ENCODE measurements at regions not wholly inside any gene's neighbourhood (a gene's known extent, or its start where the extent isn't known, plus 50 kb on each side); places are given as distances from the start of the nearest gene placed in this dataset.

GRCh38 chr1:239833723-239834122, 258.0 kb upstream of the FMN2 start:
- no peak for DNase-seq

DNA sequence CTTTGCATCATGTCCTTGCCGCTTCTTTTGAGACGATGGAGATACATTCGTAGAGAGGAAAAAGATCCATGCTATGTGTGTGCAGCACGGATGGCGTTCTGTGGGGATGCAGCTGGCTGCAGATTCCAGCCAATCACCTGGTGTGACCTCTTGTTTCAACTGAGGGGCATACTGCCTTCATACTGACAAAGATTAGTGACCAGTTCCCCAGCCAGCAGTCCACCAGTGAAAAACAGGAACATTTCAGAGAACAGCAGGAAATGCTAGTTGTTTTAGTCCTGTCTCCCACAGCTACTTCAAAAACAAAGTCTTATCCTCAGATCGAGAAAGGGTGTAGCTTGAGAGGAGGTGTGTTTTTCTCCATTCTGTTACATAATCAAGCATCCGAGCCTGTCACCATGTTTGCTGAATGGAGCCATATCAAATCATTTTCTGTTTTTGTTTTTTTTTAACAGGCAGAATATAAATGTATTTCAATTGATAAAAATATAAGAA, 255.7 kb upstream of the FMN2 start:
- DNase-seq = no peak

GRCh38 chr1:239840336-239840735, 251.3 kb upstream of the FMN2 start:
- DNase-seq = no peak

- DNase-seq = no peak
These were observed 250.9 kb upstream of the FMN2 start for GRCh38 chr1:239840790-239841189.

GRCh38 chr1:239841631-239842030, 250.1 kb upstream of the FMN2 start:
- DNase-seq = no peak

DNA sequence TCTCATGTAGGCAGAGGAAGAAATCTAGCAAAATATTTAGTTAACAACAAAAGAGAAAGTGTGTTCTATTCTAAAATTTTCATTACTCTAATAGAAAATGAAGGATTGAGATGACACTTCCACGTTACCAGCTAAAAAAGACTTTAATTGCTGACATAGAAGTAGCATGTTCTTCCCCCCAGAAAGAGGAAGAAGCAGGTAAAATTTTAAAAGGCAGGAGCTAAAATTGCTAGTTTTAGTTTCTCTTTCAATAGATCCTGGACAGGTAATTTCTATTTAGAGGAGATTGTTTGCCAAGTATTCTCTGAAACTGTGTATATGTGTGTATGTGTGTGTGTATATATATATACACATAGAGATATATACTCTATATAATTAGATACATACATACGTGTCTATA, 248.1 kb upstream of the FMN2 start:
- DNase-seq = no peak

DNA sequence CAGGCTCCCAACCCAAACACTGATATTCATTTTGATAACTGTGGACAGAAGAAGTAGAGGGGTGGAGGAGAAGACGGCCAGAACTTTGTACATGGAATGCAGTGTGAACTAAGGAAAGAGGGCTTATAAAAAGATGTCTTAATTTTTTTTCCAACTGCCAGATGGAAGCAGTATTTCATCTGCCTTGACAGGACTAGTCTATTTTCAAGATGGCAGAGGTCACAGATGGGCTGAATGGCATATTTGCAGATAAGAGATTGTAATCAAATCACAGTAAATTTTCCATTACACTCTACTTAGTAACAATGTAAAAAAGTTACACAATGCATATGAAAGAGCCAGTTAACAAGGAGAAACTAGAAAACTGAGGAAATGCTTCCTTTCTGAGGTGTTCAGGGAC, 246.8 kb upstream of the FMN2 start:
- DNase-seq = no peak

GRCh38 chr1:239854922-239855321, 236.8 kb upstream of the FMN2 start:
- DNase-seq = no peak

GRCh38 chr1:239856067-239856466, 235.6 kb upstream of the FMN2 start:
- DNase-seq = no peak

- DNase-seq = no peak
These were observed 234.8 kb upstream of the FMN2 start for GRCh38 chr1:239856924-239857323.

DNA sequence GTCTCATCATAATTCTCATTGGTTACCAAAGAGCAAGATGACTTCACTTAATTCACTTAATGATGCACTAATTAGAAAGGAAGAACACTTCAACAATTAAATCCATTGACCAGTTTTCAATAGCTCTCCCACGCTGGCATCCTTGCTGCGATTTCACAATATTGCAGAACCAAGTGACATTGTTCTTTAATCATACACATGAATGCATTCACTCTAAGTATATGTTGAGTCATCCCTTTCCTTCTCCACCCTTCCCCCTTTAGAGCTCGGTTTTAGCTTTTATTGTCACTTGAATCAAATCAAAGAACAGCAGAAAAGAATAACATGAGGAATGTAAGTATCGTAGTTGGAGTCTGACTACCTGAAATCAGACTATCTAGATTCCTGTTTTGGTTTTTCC, 233.6 kb upstream of the FMN2 start:
- DNase-seq = no peak

- no peak for DNase-seq
These were observed 233.2 kb upstream of the FMN2 start for GRCh38 chr1:239858529-239858928.

DNA sequence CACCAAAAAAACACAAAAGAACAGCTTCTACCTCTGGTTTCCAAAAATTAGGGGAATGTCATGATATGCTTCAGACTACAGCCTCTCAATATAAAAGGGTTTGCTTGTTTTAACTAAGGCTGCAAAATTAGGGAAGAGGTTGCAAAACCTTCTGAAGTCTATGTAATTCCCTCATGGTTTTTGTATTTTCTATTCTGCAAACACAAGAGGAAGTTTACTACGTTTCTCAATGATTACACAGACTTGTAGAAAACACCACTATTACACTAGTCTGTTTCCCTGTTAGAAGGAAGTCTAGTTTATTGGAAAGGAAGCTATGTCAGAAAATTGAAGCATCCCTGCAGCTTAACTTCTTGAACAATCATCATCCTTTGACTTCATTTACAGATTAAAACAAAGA, 229.7 kb upstream of the FMN2 start:
- DNase-seq = no peak

- DNase-seq = no peak
These were observed 223.4 kb upstream of the FMN2 start for GRCh38 chr1:239868058-239868832.

DNA sequence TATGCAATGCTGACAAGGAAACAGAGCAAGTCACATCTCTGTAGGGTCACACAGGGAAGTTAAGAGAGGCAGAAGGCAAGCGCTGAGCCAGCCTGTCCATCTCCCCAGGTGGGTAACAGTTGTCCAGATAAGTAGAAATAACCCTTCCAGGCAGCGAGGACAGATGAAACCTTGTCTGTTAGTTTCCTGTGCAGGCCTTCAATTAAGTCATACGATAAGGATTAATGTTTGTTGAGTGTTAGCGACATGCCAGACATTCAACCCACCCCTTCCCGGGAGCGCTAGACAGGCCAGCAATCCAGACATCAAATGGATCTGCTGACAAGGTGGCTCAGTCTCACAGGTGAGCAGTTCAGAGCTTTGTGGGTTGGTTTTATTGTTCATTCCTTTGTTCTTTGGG, 221.5 kb upstream of the FMN2 start:
- DNase-seq = no peak

DNA sequence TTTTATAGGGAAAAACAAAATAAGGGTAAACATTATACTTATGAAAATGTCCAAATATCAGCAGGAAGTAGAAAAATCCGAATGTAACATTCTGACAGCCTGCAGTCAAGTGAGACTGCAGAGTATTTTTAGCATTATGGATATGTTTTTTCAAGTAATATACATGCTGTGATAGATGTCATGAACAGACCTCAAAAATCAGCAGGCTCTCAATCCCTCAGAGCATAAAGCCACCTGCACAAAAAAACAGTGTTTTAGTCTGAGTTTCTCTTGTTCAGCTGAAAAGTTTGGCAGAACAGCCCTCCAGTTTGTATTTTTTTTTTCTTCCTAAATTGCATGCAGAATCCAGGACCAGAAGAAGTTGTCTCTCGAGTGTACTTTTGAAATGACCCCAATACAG, 219.1 kb upstream of the FMN2 start:
- no peak for DNase-seq

DNA sequence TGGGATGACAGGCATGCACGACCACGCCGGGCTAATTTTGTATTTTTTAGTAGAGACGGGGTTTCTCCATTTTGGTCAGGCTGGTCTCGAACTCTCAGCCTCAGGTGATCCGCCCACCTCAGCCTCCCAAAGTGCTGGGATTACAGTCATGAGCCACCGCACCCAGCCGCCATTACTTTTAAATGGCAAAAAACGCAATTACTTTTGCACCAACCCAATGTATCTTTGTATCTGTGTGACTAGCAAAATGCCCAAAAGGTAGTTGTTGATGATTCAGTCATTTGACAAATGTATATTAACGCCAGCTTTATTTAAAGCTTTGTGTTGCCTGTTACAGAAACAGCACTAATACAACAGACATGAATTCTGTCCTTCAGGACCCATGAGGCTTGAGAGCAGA, 216.9 kb upstream of the FMN2 start:
- no peak for DNase-seq

DNA sequence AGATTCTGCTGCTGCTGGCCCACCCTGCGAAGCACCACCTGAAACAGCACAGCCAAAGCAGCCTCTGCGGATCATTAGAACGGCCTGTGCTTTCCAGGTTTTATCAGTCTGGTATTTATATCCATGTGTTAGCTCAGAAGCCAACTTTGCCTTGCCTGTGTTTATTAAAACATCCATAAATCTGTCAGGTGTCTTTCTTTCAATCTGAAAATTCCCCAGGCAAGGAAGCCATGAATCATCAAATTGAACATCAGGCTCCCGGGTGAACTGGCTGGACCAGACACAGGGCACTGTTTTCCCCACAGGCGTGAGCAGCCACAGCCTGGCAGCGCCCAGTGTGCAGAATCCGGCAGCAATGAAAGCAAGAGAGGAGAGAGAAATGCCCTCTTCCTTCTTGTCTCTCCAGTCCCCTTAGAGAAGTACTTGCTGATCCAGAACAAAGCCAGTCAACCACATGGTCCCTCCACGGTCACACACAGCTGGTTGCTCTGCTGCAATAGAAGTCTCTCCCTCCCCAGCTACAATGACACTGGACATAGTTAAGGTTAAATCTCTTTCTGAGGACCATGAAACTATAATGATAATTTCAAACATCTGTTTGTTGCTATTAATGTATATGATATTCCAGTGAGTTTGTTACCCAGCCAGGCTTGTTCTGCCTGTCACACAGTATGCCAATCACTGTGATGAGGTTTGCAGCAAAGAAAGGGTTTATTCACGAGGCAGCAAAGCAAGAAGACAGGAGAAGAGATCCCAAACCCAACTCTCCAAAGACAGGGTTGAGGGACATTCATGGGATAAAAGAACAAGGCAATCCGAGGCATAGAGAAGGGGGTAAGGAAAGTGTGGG, 212.1 kb upstream of the FMN2 start:
- no peak for DNase-seq

DNA sequence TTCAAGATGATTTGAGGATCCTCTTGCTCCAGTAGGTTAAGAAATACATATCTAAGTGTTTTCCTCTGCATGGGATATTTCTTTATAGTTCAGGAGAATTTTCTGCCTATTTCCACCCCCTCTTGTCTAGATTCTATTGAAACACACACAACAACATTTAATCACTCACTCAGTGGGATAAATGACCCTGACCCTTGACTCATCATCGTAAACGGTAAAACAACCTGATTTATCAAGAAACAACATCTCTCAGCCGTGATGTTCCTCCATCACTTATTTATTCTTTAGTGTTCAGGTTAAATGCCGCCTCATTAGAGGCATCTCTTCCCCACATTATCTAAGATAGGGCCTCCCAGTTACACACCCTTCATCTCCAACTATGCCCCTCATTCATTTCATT, 208.7 kb upstream of the FMN2 start:
- no peak for DNase-seq

- no peak for DNase-seq
These were observed 206.9 kb upstream of the FMN2 start for GRCh38 chr1:239884796-239885195.

- DNase-seq = no peak
These were observed 205.4 kb upstream of the FMN2 start for GRCh38 chr1:239886266-239886665.

- no peak for DNase-seq
These were observed 203.0 kb upstream of the FMN2 start for GRCh38 chr1:239888639-239889038.

DNA sequence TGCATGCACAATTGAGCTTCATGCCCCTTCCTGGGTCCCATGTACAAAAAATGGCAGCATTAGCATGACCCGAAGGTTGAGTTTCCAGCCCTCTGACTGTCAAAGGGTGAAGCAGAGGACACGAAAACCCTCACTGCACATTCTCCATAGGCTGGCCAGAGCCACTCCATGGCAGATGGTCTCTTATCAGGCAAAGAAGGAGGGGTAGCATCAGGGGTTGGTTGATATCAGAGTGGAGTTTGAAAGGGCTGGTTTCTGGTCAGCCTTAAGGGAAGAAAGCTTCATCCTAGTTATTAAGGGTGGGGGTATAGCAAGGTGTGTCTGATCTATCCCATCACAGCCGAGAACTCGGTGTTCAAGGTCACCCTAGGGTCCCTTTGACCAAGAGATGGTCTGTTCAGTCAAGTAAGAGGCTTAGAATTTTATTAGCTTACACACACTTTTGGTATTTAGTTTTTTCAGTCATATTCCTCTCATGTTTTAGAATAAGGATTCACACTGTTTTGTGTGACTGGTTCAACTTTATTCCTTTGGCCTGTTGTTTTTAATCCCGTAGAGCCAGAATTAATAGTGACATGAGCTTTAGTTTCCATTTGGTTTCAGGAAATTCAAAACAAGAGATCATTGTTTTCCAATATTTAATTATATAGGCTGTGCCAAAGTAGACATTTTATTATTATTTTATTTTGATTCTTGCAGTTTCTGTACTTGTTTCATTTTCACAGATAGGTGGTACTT, 199.9 kb upstream of the FMN2 start:
- no peak for DNase-seq

DNA sequence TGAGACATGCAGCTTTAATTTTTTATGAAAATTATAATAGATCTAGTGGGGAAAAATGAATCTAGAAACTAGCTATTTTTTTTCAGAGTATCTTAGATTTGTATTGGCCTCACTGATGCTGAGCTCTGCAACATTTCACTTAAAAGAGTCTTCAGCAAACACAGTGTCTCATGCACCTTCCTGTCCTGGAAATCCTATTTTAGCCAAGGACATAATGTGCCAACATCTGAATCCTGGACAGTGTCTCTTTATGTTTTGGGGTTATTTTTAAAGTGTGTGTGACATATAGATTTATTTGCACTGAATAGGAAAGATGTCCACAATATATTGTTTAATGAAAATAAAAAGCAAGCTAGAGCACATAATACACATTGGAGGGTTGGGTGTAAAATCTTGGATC, 199.1 kb upstream of the FMN2 start:
- no peak for DNase-seq

Data from CD4-positive, alpha-beta T cell treated with Interleukin-4 for 1 hour (primary cell).